Endodermal cell (in vitro differentiated cells): ENCODE measurements at regions not wholly inside any gene's neighbourhood (a gene's known extent, or its start where the extent isn't known, plus 50 kb on each side); places are given as distances from the start of the nearest gene placed in this dataset.
"Not testable (repeated sequence)": the region's sequence is repeated elsewhere in the genome, so short reads cannot be mapped to it uniquely, and the experiment has no call there.

Experiments
- DNase-seq: peaks from one replicate; pipeline ENCODE4 v3.0.0-alpha.2; 2017
- H3K27ac ChIP-seq: 2 replicates; pipeline ENCODE4 v1.5.1; 2013; ENCODE audit warnings: mild to moderate bottlenecking, low read depth, low read length, moderate library complexity
- H3K27me3 ChIP-seq: 2 replicates; pipeline ENCODE4 v1.6.1; 2013; ENCODE audit warnings: mild to moderate bottlenecking, low read length, moderate library complexity; ENCODE audit not compliant: insufficient read depth, control insufficient read depth, poor library complexity, severe bottlenecking
- H3K36me3 ChIP-seq: 2 replicates; pipeline ENCODE4 v1.7.0; 2013; ENCODE audit warnings: mild to moderate bottlenecking, low read length, moderate library complexity; ENCODE audit not compliant: control insufficient read depth, insufficient read depth
- H3K4me1 ChIP-seq: one replicate; pipeline ENCODE4 v1.7.0; 2013; ENCODE audit warnings: low read length; ENCODE audit not compliant: control insufficient read depth, insufficient read depth
- H3K4me3 ChIP-seq: 2 replicates; pipeline ENCODE4 v1.5.1; 2013; ENCODE audit warnings: mild to moderate bottlenecking, low read length, moderate library complexity
- H3K9ac ChIP-seq: 2 replicates; pipeline ENCODE4 v1.6.1; 2013; ENCODE audit warnings: mild to moderate bottlenecking, low read length, moderate library complexity; ENCODE audit not compliant: poor library complexity, severe bottlenecking; ENCODE audit errors: extremely low read depth
- H3K9me3 ChIP-seq: 2 replicates; pipeline ENCODE4 v1.6.1; 2013; ENCODE audit warnings: mild to moderate bottlenecking, low read length, moderate library complexity; ENCODE audit not compliant: control insufficient read depth
- H3K27ac Mint-ChIP-seq: 2 replicates; pipeline ENCODE4 v1.8.0; 2020; ENCODE audit warnings: mixed read lengths
- H3K27me3 Mint-ChIP-seq: 2 replicates; pipeline ENCODE4 v1.8.0; 2021; ENCODE audit warnings: mild to moderate bottlenecking, mixed read lengths; ENCODE audit not compliant: insufficient read depth
- H3K36me3 Mint-ChIP-seq: 2 replicates; pipeline ENCODE4 v1.8.0; 2020; ENCODE audit warnings: low read depth, mixed read lengths
- H3K4me1 Mint-ChIP-seq: 2 replicates; pipeline ENCODE4 v1.8.0; 2020; ENCODE audit warnings: mixed read lengths
- H3K4me3 Mint-ChIP-seq: 2 replicates; pipeline ENCODE4 v1.8.0; 2020; ENCODE audit warnings: mild to moderate bottlenecking, moderate library complexity, mixed read lengths
- H3K9me3 Mint-ChIP-seq: 2 replicates; pipeline ENCODE4 v1.8.0; 2020; ENCODE audit warnings: mild to moderate bottlenecking, mixed read lengths
- whole genome bisulfite sequencing, 2 experiments: methylation state at CpG; one replicate each; pipeline versions ENCODE4 v1.1.5 to v1.1.7; 2013; ENCODE audit warnings: missing lambda C conversion rate in 2 of 2, mixed read lengths in 1 of 2; ENCODE audit not compliant: insufficient coverage in 1 of 2, insufficient read length in 1 of 2; 5-methylcytosine and 5-hydroxymethylcytosine counted together
- TF ChIP-seq, protein P1 (sequence below): fragments of 200-600 bp; sonication (generic); conservative IDR thresholded peaks from 2 replicates; pipeline ENCODE4 v1.5.0; 2021; ENCODE audit warnings: antibody characterized with exemption, mild to moderate bottlenecking

- no peaks in the 10 kb centered on the region for H3K9me3 ChIP-seq
- no peak overlapping the region for H3K4me3 ChIP-seq
- no peak for DNase-seq
- H3K4me3 Mint-ChIP-seq = no peak overlapping the region
- no peaks in the 10 kb centered on the region for H3K4me1 ChIP-seq
- peaks cover 12% of the 10 kb centered on the region for H3K9me3 Mint-ChIP-seq
- no peaks in the 10 kb centered on the region for H3K27me3 ChIP-seq
- H3K27ac Mint-ChIP-seq = no peak overlapping the region
- WGBS, 2 experiments = 93 to 100% methylated on average over 1 to 3 of the region's 3 CpGs
- H3K27me3 Mint-ChIP-seq = no peaks in the 10 kb centered on the region
- no peaks in the 10 kb centered on the region for H3K4me1 Mint-ChIP-seq
- H3K9ac ChIP-seq = no peak overlapping the region
- TF ChIP-seq, protein P1, sequence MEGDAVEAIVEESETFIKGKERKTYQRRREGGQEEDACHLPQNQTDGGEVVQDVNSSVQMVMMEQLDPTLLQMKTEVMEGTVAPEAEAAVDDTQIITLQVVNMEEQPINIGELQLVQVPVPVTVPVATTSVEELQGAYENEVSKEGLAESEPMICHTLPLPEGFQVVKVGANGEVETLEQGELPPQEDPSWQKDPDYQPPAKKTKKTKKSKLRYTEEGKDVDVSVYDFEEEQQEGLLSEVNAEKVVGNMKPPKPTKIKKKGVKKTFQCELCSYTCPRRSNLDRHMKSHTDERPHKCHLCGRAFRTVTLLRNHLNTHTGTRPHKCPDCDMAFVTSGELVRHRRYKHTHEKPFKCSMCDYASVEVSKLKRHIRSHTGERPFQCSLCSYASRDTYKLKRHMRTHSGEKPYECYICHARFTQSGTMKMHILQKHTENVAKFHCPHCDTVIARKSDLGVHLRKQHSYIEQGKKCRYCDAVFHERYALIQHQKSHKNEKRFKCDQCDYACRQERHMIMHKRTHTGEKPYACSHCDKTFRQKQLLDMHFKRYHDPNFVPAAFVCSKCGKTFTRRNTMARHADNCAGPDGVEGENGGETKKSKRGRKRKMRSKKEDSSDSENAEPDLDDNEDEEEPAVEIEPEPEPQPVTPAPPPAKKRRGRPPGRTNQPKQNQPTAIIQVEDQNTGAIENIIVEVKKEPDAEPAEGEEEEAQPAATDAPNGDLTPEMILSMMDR = no peak
- no peaks in the 10 kb centered on the region for H3K36me3 ChIP-seq
- H3K36me3 Mint-ChIP-seq = no peaks in the 10 kb centered on the region
- H3K27ac ChIP-seq = no peak overlapping the region
These were observed 190.1 kb downstream of the SDHAF3 start for GRCh38 chr7:97307521-97308108.

DNA sequence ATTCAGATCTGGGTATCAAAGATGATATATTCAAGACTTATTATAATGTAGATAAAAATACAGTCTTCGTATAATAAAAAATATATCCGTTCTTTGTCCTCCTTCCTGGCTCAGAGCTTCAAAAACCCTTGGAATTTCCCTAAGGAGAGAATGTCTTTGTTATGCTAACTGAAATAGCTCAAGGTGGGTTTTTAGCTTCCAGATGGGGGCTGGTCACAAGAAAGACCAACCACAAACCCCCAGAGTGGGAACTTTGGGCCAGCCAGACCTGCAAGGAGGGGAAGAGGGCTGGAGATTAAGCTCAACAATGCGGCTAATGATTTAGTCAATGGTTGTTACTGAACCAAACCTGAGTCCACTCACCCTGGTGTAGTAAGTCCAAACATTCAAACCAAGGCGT lies 196.4 kb downstream of the SDHAF3 start:
- DNase-seq = peak; percentile 52
- no peaks in the 10 kb centered on the region for H3K9me3 ChIP-seq

GRCh38 chr7:97317575-97317974 lies 200.1 kb downstream of the SDHAF3 start:
- H3K27me3 ChIP-seq = no peaks in the 10 kb centered on the region
- H3K36me3 Mint-ChIP-seq = no peaks in the 10 kb centered on the region
- DNase-seq = no peak

More for the DNA sequence above, 196.4 kb downstream of the SDHAF3 start:
- H3K4me3 ChIP-seq = no peak overlapping the region
- H3K9me3 Mint-ChIP-seq = peaks cover 28% of the 10 kb centered on the region
- no peaks in the 10 kb centered on the region for H3K4me1 ChIP-seq
- 50 to 64% methylated on average over 1 to 3 of the region's 4 CpGs for WGBS, 2 experiments
- no peak overlapping the region for H3K4me3 Mint-ChIP-seq
- H3K27ac Mint-ChIP-seq = no peak overlapping the region
- no peaks in the 10 kb centered on the region for H3K36me3 ChIP-seq
- no peaks in the 10 kb centered on the region for H3K4me1 Mint-ChIP-seq
- TF ChIP-seq, protein P1 = no peak
- H3K27ac ChIP-seq = no peak overlapping the region
- H3K9ac ChIP-seq = no peak overlapping the region
- no peaks in the 10 kb centered on the region for H3K27me3 Mint-ChIP-seq
- no peaks in the 10 kb centered on the region for H3K36me3 Mint-ChIP-seq
- no peaks in the 10 kb centered on the region for H3K27me3 ChIP-seq

DNA sequence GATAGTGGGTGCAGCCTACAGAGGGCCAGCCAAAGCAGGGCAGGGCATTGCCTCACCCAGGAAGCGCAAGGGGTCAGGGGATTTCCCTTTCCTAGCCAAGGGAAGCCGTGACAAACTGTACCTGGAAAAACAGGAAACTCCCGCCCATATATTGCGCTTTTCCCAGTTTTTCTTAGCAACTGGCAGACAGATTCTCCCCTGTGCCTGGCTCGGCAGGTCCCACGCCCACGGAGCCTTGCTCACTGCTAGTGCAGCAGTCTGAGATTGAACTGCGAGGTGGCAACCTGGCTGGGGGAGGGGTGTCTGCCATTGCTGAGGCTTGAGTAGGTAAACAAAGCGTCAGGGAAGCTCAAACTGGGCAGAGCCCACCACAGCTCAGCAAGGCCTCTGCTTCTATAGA lies 212.4 kb downstream of the SDHAF3 start:
- H3K27me3 Mint-ChIP-seq, H3K9me3 ChIP-seq, DNase-seq, H3K9ac ChIP-seq, H3K27ac ChIP-seq, H3K4me3 ChIP-seq, H3K4me3 Mint-ChIP-seq, H3K4me1 Mint-ChIP-seq, H3K27me3 ChIP-seq, H3K27ac Mint-ChIP-seq, H3K36me3 ChIP-seq, H3K36me3 Mint-ChIP-seq, H3K4me1 ChIP-seq: not testable (repeated sequence)
- 83 to 87% methylated on average over 4 to 9 of the region's 9 CpGs for WGBS, 2 experiments
- peaks cover 16% of the 10 kb centered on the region for H3K9me3 Mint-ChIP-seq

More at GRCh38 chr7:97317575-97317974, 200.1 kb downstream of the SDHAF3 start:
- WGBS, 2 experiments = 54% methylated on average over 1 of the region's 1 CpG; no CpG with 5 or more reads in 1 of the 2 experiments
- H3K27me3 Mint-ChIP-seq = no peaks in the 10 kb centered on the region
- H3K27ac Mint-ChIP-seq = no peak overlapping the region
- Histone ChIP-seq H3K4me1 (no peaks in the 10 kb centered on the region), H3K9ac (no peak overlapping the region), H3K36me3 (no peaks in the 10 kb centered on the region), H3K4me3 (no peak overlapping the region), H3K9me3 (no peaks in the 10 kb centered on the region), H3K27ac (no peak overlapping the region)
- TF ChIP-seq, protein P1 = peak; percentile 46
- H3K4me1 Mint-ChIP-seq = no peaks in the 10 kb centered on the region
- H3K9me3 Mint-ChIP-seq = peaks cover 17% of the 10 kb centered on the region
- no peak overlapping the region for H3K4me3 Mint-ChIP-seq
